ENCODE measurements at regions not wholly inside any gene's neighbourhood (a gene's known extent, or its start where the extent isn't known, plus 50 kb on each side); places are given as distances from the start of the nearest gene placed in this dataset.

DNA sequence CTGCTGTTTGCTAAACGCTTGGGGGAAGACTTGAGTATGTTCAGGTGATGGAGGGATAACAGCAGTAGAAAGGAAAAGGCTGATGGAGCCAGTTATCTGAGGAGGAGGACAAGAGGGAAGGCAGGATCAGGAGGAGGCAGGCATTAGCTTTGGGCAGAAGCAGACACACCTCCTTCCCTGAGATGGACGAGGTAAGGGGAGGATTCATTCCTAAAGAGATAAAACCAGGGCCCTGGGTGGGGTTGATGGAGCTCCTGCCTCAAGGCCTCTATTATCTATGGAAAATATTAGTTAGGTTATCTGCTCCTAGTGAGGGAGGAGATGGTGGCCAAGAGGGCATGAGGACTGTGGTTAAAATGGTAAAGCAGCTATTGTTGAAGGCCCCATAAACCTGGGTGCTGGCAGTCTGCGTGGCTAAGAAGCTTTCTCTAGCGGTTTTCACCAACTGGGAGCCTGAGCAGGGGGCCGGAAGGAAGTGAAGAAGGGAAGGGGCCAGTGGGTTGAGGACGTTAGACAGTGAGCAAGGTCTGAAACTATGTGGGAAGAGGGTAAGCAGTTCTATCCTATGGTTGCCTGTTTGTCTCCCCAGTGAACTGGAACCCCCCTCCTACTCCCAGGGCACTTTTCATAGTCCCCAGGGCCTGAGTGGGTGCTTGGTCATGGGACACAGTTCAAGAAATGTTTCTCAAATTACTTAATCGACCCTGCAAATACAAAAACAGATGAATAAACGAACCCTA lies 56.6 kb upstream of the HK2 start:
- Histone ChIP-seq H3K4me3 (no peak overlapping the region), H3K27me3 (no peaks in the 10 kb centered on the region), H3K36me3 (replicated peaks; ENCODE audit: insufficient read depth, low read depth) (no peaks in the 10 kb centered on the region), H4K20me1 (ENCODE audit: insufficient read depth, poor library complexity, severe bottlenecking) (no peaks in the 10 kb centered on the region), H3K9me3 (ENCODE audit: low read depth) (peaks cover 3% of the 10 kb centered on the region), H3K9me2 (replicated peaks; ENCODE audit: insufficient read depth) (no peaks in the 10 kb centered on the region), H3K4me1 (ENCODE audit: insufficient read depth) (no peaks in the 10 kb centered on the region), H2AFZ (no peak overlapping the region), H3K4me2 (no peak overlapping the region), H3K27ac (no peak overlapping the region), H3K79me2 (no peaks in the 10 kb centered on the region)
- whole genome bisulfite sequencing (ENCODE audit: low lambda C conversion rate, missing lambda C conversion rate), result 65% methylated on average over 8 of the region's 8 CpGs
- DNase-seq (ENCODE audit: low spot score), result no peak
- TF ChIP-seq EZH2 (IDR thresholded peaks at IDR 0.05; ENCODE audit: borderline replicate concordance) (no peak), EZH2phosphoT487 (IDR thresholded peaks at IDR 0.05; ENCODE audit: low read depth, severe bottlenecking, unreplicated experiment) (no peak)
- TF ChIP-seq, protein P1, sequence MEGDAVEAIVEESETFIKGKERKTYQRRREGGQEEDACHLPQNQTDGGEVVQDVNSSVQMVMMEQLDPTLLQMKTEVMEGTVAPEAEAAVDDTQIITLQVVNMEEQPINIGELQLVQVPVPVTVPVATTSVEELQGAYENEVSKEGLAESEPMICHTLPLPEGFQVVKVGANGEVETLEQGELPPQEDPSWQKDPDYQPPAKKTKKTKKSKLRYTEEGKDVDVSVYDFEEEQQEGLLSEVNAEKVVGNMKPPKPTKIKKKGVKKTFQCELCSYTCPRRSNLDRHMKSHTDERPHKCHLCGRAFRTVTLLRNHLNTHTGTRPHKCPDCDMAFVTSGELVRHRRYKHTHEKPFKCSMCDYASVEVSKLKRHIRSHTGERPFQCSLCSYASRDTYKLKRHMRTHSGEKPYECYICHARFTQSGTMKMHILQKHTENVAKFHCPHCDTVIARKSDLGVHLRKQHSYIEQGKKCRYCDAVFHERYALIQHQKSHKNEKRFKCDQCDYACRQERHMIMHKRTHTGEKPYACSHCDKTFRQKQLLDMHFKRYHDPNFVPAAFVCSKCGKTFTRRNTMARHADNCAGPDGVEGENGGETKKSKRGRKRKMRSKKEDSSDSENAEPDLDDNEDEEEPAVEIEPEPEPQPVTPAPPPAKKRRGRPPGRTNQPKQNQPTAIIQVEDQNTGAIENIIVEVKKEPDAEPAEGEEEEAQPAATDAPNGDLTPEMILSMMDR (IDR thresholded peaks at IDR 0.05; ENCODE audit: poor library complexity), result no peak

- DNase-seq (ENCODE audit: low spot score), result no peak
- no peaks in the 10 kb centered on the region for H3K36me3 ChIP-seq (replicated peaks; ENCODE audit: insufficient read depth, low read depth)
- WGBS (ENCODE audit: low lambda C conversion rate, missing lambda C conversion rate), result 57% methylated on average over 16 of the region's 16 CpGs
- no peaks in the 10 kb centered on the region for H3K9me2 ChIP-seq (replicated peaks; ENCODE audit: insufficient read depth)
- no peak overlapping the region for H3K4me3 ChIP-seq
- no peak overlapping the region for H3K27ac ChIP-seq
- peaks cover 3% of the 10 kb centered on the region for H3K9me3 ChIP-seq (ENCODE audit: low read depth)
- no peaks in the 10 kb centered on the region for H3K27me3 ChIP-seq
- H3K4me1 ChIP-seq (ENCODE audit: insufficient read depth), result no peaks in the 10 kb centered on the region
- TF ChIP-seq, protein P1 (IDR thresholded peaks at IDR 0.05; ENCODE audit: poor library complexity), result no peak
- TF ChIP-seq EZH2phosphoT487 (IDR thresholded peaks at IDR 0.05; ENCODE audit: low read depth, severe bottlenecking, unreplicated experiment), result no peak
- TF ChIP-seq EZH2 (IDR thresholded peaks at IDR 0.05; ENCODE audit: borderline replicate concordance), result no peak
- H4K20me1 ChIP-seq (ENCODE audit: insufficient read depth, poor library complexity, severe bottlenecking), result no peaks in the 10 kb centered on the region
- H3K79me2 ChIP-seq, result no peaks in the 10 kb centered on the region
- no peak overlapping the region for H3K4me2 ChIP-seq
- H2AFZ ChIP-seq, result no peak overlapping the region
Measured at GRCh38 chr2:74778381-74779264, 55.3 kb upstream of the HK2 start.

GRCh38 chr2:74779265-74779558 lies 54.7 kb upstream of the HK2 start:
- no peak for DNase-seq (ENCODE audit: low spot score)
- Histone ChIP-seq H3K4me1 (ENCODE audit: insufficient read depth) (no peaks in the 10 kb centered on the region), H3K9me2 (replicated peaks; ENCODE audit: insufficient read depth) (no peaks in the 10 kb centered on the region), H2AFZ (no peak overlapping the region), H3K4me3 (no peak overlapping the region), H3K36me3 (replicated peaks; ENCODE audit: insufficient read depth, low read depth) (no peaks in the 10 kb centered on the region), H3K4me2 (no peak overlapping the region), H3K27ac (no peak overlapping the region), H3K9me3 (ENCODE audit: low read depth) (peaks cover 3% of the 10 kb centered on the region), H4K20me1 (ENCODE audit: insufficient read depth, poor library complexity, severe bottlenecking) (no peaks in the 10 kb centered on the region), H3K27me3 (no peaks in the 10 kb centered on the region), H3K79me2 (no peaks in the 10 kb centered on the region)
- TF ChIP-seq, protein P1 (IDR thresholded peaks at IDR 0.05; ENCODE audit: poor library complexity), result no peak
- TF ChIP-seq EZH2 (IDR thresholded peaks at IDR 0.05; ENCODE audit: borderline replicate concordance), result no peak
- TF ChIP-seq EZH2phosphoT487 (IDR thresholded peaks at IDR 0.05; ENCODE audit: low read depth, severe bottlenecking, unreplicated experiment), result no peak
- WGBS (ENCODE audit: low lambda C conversion rate, missing lambda C conversion rate), result 92% methylated on average over 3 of the region's 3 CpGs
